Globus pallidus (tissue), 1 donor: ENCODE measurements at regions not wholly inside any gene's neighbourhood (a gene's known extent, or its start where the extent isn't known, plus 50 kb on each side); places are given as distances from the start of the nearest gene placed in this dataset.

ENCODE experiments used
- DNase-seq: peaks from one replicate; pipeline ENCODE4 v3.0.0-alpha.2; 2015; ENCODE audit warnings: low spot score

- DNase-seq: no peak
Measured at GRCh38 chr5:40385544-40385943, 294.2 kb upstream of the PTGER4 start.

DNA sequence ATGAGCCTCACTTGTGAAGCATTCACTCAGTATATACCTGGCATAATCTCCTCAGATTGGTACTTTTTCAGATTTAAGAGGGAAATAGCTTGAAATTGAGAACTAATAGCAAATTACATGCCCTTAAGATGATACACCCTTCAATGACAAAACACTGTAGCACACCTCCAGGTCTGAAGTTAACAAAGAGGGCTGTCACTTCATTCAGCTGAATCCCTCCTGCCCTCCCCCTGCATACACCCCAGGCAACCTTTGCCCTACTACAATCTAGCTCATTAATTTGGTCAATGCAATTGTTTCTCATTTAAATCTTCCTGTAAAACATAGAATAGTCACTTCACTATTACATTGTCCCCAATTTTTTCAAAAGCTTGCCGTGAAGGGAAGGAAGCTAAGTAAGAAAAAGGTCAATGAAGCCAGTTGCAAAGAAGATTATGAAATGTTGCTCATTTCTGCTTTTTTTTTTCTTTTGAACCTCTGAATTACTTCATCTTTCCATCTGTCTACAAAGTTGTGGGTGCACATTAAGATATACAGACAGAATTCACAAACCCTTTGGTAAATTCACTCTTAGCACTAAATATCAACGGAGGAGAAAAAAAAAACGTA, 294.8 kb upstream of the PTGER4 start:
- DNase-seq: no peak

- DNase-seq: no peak
Measured at GRCh38 chr5:40383749-40384651, 295.7 kb upstream of the PTGER4 start.

DNA sequence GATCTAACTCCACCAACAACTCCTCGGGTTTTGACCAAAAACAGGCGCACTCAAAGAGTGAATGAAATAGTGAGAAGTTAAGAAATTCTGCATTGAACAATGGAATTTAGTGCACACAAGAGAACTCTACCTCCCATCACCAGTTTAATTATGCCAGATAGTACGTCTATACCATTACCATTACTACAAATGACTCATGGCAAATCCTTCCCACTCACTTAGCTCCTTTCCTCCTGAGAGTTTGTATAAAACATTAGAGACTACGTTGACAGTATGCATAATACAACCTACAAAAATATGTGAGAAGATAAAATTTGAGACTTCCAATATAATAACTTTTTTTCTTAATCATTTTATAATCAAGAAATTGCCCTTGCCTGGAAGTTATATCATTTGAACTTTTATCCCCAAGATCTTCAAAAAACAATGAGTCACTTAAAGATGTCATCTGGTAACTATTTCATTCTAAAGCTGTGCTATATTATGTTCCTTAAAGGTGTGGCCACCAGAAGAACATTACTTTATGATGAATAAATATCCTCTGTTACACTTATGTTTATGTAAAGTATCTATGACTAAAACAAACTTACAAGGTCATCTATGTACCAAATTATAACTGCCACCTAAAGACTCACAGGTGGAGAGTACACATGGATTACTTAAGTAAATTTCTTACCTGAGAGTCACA, 297.9 kb upstream of the PTGER4 start:
- DNase-seq: no peak

- DNase-seq: no peak
Measured at GRCh38 chr5:40381016-40381415, 298.7 kb upstream of the PTGER4 start.

DNA sequence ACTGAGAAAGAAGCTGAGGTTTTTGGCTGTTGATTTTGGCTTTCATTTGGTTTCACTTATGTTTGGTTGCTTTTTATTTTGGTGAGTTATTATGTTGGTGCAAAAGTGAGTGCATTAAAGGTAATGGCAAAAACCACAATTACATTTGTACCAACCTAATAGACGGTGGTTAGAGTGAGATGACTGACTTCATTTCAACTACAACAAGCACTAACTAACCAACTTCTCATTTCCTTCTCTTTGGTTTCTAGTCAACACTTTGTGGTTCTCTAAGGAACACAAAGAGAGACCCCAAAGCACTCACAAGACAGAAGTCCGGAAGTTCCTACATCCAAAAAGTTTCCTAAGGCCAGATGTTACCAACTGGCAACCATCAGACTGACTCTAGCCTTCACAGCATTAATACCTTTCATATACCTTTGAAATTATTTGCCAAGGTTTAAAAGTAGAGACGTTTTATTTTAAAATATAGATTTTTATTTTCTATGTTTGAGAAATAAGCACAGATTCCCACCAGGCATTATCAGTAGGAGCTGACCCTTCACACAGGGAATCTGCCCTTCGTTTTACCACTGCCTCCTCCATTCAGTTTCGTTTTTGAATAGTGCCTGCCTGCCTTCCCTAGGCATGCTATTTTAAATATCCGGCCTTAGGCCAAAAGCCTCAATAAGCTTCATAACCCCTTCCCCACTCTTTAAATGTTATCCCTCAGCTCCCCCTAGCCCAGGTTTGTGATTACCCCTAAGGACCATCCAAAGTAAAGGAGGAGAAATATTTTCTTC, 301.1 kb upstream of the PTGER4 start:
- DNase-seq: no peak

- no peak for DNase-seq
Measured at GRCh38 chr5:40376566-40376965, 303.1 kb upstream of the PTGER4 start.

DNA sequence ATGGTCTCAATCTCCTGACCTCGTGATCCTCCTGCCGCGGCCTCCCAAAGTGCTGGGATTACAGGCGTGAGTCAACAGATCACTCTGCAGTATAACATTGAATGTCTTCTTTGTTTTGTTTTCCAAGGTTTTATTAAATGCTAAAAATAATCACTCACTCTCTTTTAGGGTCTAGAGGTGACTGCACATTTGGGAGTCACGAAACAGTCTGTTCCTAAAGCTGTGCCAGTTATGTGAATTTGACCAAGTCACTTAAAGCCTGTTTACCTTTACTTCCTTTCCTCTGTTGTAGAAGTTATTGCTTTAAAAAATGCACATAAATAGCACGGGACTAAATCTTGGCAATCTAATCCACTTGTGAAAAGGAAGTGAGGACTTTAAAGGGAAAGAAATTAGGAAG, 304.9 kb upstream of the PTGER4 start:
- DNase-seq: no peak

DNA sequence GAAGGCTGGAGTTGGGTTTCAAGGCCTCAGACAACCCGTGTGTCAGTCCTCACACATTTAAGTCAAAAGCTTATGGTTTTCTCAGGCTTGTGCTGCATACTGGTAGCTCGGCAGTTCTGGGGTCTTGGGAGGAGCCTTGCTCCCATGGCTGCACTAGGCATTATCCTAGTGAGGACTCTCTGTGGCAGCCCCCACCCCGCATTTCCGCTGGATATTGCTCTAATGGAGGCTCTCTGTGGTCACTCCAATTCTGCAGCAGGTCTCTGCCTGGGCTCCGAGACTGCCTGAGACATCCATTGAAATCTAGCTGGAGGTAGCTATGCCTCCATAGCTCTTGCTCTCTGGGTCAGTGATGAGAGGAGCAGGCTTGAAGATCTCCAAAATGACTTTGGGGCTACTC, 311.5 kb upstream of the PTGER4 start:
- no peak for DNase-seq

GRCh38 chr5:40367255-40367654, 312.5 kb upstream of the PTGER4 start:
- no peak for DNase-seq

DNA sequence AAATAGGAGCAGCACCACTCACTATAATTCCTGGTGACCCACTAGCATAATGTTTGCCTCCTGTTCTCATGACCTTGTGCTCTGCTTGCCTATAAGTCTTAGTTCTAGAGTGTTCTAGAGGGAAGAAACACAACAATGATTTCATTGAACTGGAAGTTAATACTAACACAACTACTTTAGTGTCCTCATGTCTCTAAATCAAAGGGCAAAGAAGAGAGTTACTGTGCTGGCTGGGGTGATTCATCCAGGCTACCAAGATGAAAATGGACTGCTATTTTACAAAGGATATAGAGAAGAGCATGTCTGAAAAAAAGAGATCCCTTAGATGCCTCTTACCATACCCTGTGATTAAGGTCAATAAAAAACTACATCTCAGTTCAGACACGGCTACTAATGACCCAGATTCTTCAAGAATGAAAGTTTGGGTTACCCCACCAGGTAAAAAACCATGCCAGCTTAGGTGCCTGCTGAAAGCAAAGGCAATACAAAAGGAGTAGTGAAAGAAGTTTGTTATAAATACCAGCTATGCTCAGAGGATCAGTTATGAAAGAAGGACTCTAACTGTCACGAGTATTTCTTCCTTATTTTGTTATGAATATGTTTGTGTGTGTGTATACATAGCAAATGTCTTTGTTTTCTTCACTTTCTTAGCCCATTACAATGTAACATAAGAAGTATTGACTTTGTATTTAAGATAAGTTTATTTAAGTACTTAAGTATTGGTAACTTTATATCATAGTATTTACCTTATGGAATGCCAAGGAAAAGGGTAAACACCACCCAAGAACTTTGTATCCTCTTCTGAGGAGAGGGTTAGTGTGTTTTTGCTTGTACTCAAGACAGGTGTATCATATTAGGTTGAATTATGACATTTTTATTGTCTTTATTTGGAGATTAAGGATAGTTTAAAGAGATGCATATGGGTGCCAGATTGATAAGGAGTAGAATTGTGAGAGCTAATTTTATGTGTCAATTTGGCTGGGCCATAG, 314.1 kb upstream of the PTGER4 start:
- DNase-seq: no peak

DNA sequence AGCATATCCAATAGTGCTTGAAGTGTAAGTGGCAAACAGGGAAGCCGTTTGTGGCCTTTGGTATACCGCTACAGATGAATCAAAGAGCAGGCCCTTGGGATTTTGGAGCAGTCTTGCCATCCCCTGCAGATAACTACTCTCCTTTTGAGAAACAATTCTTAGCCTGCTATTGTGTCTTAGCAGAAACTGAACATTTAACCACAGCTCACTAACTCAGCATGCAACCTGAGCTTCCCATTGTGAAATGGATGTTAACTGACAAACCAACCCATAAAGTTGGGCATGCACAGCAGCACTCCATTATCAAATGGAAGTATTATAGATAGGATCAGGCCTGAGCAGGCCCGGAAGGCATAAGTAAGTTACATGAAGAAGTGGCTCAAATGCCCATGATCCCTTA, 315.3 kb upstream of the PTGER4 start:
- no peak for DNase-seq

- no peak for DNase-seq
Measured at GRCh38 chr5:40361378-40361777, 318.3 kb upstream of the PTGER4 start.

DNA sequence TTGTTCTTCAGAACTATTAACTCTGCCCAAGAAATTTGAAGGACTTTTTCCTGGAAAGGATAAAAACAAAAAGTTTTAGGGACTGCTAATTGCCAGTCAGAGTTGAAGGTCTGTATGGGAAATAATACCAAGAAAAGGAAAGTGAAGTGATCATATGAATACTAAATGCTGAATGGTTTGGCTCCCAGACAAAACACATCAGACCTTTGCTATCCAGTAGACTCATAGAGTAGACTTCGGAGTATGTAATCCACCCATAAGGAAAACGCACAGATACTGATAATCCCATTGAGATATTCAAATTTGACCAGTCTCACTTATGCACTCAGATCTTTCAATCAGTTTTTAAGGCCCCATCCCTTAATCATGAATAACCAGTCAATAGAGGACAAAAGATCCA, 319.0 kb upstream of the PTGER4 start:
- DNase-seq: no peak

GRCh38 chr5:40359832-40360231, 319.9 kb upstream of the PTGER4 start:
- no peak for DNase-seq

DNA sequence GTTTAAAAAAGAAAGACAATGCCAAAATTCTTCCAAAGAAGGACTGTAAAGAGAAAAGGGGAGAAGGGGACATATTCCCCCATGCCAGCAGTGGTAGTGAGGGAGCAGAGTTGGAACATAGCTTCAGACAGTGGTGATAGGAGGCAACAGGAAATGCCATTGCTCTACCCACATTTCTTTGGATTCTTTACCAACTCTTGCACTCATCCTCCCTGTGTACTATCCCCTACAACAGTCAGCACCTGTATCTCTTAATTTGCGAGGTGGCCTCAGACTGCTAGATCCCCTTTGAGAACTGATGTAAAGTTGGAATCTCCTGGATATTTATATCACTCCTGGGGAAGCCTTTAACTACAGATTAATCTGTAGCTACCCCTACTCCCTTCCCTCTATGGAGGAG, 320.6 kb upstream of the PTGER4 start:
- DNase-seq: no peak

GRCh38 chr5:40356248-40356647, 323.5 kb upstream of the PTGER4 start:
- DNase-seq: no peak

GRCh38 chr5:40355846-40356245, 323.9 kb upstream of the PTGER4 start:
- DNase-seq: no peak

DNA sequence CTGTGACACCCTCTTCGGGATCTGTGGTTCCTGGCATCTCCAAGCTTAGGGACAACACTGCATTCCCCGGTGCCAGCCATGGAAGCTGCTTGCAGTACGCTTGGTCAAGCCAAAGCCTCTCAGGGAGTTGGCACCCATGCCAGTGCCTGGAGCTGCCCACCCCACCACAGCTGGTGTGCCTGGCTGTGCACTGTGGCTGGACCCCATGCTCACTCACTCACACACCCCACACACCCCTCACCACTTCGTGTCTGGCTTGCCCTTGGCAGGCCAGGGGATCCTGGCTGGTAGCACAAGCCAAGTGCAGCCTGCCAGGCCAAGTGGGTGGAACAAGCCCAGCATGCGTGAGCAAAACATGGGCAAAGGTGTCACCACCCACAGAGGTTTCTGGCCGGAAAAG, 324.5 kb upstream of the PTGER4 start:
- DNase-seq: no peak

- no peak for DNase-seq
Measured at GRCh38 chr5:40354171-40354570, 325.5 kb upstream of the PTGER4 start.

- DNase-seq: no peak
Measured at GRCh38 chr5:40353442-40353841, 326.3 kb upstream of the PTGER4 start.
